ENCODE measurements at regions not wholly inside any gene's neighbourhood (a gene's known extent, or its start where the extent isn't known, plus 50 kb on each side); places are given as distances from the start of the nearest gene placed in this dataset.
"Not testable (repeated sequence)": the region's sequence is repeated elsewhere in the genome, so short reads cannot be mapped to it uniquely, and the experiment has no call there.

- intact Hi-C loops (cut with micrococcal nuclease): no loop called here
Observed at GRCh38 chr18:29439398-29439797, 1262.5 kb upstream of the CDH2 start.

GRCh38 chr18:29436459-29436858 is 1259.5 kb upstream of the CDH2 start:
- intact Hi-C loops (cut with micrococcal nuclease): no loop called here

GRCh38 chr18:29434650-29435049 is 1257.7 kb upstream of the CDH2 start:
- intact Hi-C loops (cut with micrococcal nuclease): no loop called here

GRCh38 chr18:29430416-29430815 is 1253.5 kb upstream of the CDH2 start:
- intact Hi-C loops (cut with micrococcal nuclease): no loop called here

GRCh38 chr18:29418136-29418535 is 1241.2 kb upstream of the CDH2 start:
- intact Hi-C loops (cut with micrococcal nuclease): no loop called here

- intact Hi-C loops (cut with micrococcal nuclease): no loop called here
Observed at GRCh38 chr18:29406996-29407395, 1230.1 kb upstream of the CDH2 start.

GRCh38 chr18:29397536-29397935 is 1220.6 kb upstream of the CDH2 start:
- intact Hi-C loops (cut with micrococcal nuclease): no loop called here

GRCh38 chr18:29383311-29384273 is 1206.7 kb upstream of the CDH2 start:
- intact Hi-C loops (cut with micrococcal nuclease): no loop called here

- intact Hi-C loops (cut with micrococcal nuclease): no loop called here
Observed at GRCh38 chr18:29378651-29379136, 1201.8 kb upstream of the CDH2 start.

- intact Hi-C loops (cut with micrococcal nuclease): no loop called here
Observed at GRCh38 chr18:29377346-29377745, 1200.4 kb upstream of the CDH2 start.

GRCh38 chr18:29373000-29373399 is 1196.1 kb upstream of the CDH2 start:
- intact Hi-C loops (cut with micrococcal nuclease): no loop called here

- intact Hi-C loops (cut with micrococcal nuclease): no loop called here
Observed at GRCh38 chr18:29361843-29362242, 1184.9 kb upstream of the CDH2 start.

- intact Hi-C loops (cut with micrococcal nuclease): not testable (repeated sequence)
Observed at GRCh38 chr18:29360659-29361058, 1183.7 kb upstream of the CDH2 start.

- intact Hi-C loops (cut with micrococcal nuclease): not testable (repeated sequence)
Observed at GRCh38 chr18:29359222-29359621, 1182.3 kb upstream of the CDH2 start.

- intact Hi-C loops (cut with micrococcal nuclease): no loop called here
Observed at GRCh38 chr18:29351171-29351570, 1174.2 kb upstream of the CDH2 start.

GRCh38 chr18:29328932-29329331 is 1152.0 kb upstream of the CDH2 start:
- intact Hi-C loops (cut with micrococcal nuclease): no loop called here

- intact Hi-C loops (cut with micrococcal nuclease): no loop called here
Observed at GRCh38 chr18:29326214-29326613, 1149.3 kb upstream of the CDH2 start.

- intact Hi-C loops (cut with micrococcal nuclease): no loop called here
Observed at GRCh38 chr18:29321561-29321960, 1144.6 kb upstream of the CDH2 start.

GRCh38 chr18:29313312-29313711 is 1136.4 kb upstream of the CDH2 start:
- intact Hi-C loops (cut with micrococcal nuclease): loop anchor here (10.0 kb wide), 1 partner anchor 69 kb away; no protein-coding TSS in a partner anchor

- intact Hi-C loops (cut with micrococcal nuclease): loop anchor here (10.0 kb wide), 1 partner anchor 67 kb away; no protein-coding TSS in a partner anchor
Observed at GRCh38 chr18:29311580-29311979, 1134.7 kb upstream of the CDH2 start.

GRCh38 chr18:29309366-29309765 is 1132.4 kb upstream of the CDH2 start:
- intact Hi-C loops (cut with micrococcal nuclease): no loop called here

- intact Hi-C loops (cut with micrococcal nuclease): no loop called here
Observed at GRCh38 chr18:29307982-29308381, 1131.1 kb upstream of the CDH2 start.

- intact Hi-C loops (cut with micrococcal nuclease): no loop called here
Observed at GRCh38 chr18:29307231-29307630, 1130.3 kb upstream of the CDH2 start.

All from T-helper 2 cell treated with Interferon-gamma antibody and Interleukin-4, amounts not matched to agents 100 ng/mL and 5 ng/mL, for 36 hours (primary cell).